WTC11 (cell line): ENCODE measurements at regions not wholly inside any gene's neighbourhood (a gene's known extent, or its start where the extent isn't known, plus 50 kb on each side); places are given as distances from the start of the nearest gene placed in this dataset.

ENCODE experiments used
- ATAC-seq: fragments of 200-7000 bp; cut with Tn5 transposase; 2 replicates; pipeline ENCODE4 v1.10.0; 2021; ENCODE audit warnings: mild to moderate bottlenecking, moderate library complexity
- CTCF ChIA-PET: fragments of 300-600 bp; sonication (Branson Sonifier 250); formaldehyde crosslinking; loops from one replicate; lab custom pipeline; 2021; ENCODE audit warnings: antibody characterized with exemption; lab: Charles Lee
- POLR2A ChIA-PET: fragments of 350-600 bp; sonication (Branson Sonifier 250); formaldehyde crosslinking; loops from one replicate; lab custom pipeline; 2021; ENCODE audit warnings: antibody characterized with exemption; lab: Charles Lee
- DNase-seq: peaks from one replicate; pipeline ENCODE4 v3.0.0; 2021; ENCODE audit warnings: low spot score
- H3K27ac Mint-ChIP-seq: 2 replicates; pipeline ENCODE4 v1.8.0; 2021; ENCODE audit warnings: mixed read lengths
- H3K27me3 Mint-ChIP-seq: 2 replicates; pipeline ENCODE4 v1.8.0; 2021; ENCODE audit warnings: low read depth, mild to moderate bottlenecking, moderate library complexity, mixed read lengths
- H3K36me3 Mint-ChIP-seq: 2 replicates; pipeline ENCODE4 v1.8.0; 2021; ENCODE audit warnings: mixed read lengths
- H3K4me1 Mint-ChIP-seq: 2 replicates; pipeline ENCODE4 v1.8.0; 2022; ENCODE audit warnings: mixed read lengths
- H3K4me3 Mint-ChIP-seq: 2 replicates; pipeline ENCODE4 v1.8.0; 2021; ENCODE audit warnings: mild to moderate bottlenecking, moderate library complexity, mixed read lengths
- H3K9me3 Mint-ChIP-seq: 2 replicates; pipeline ENCODE4 v1.8.0; 2021; ENCODE audit warnings: mixed read lengths
- ATF2 ChIP-seq: sonication (generic); formaldehyde crosslinking; IDR thresholded peaks from 2 replicates; pipeline ENCODE4 v1.8.1; 2022; ENCODE audit warnings: low read depth, missing genetic modification reagents, borderline replicate concordance
- CDX4 ChIP-seq: fragments of 250-450 bp; sonication (Bioruptor Pico); IDR thresholded peaks from 2 replicates; pipeline ENCODE4 v1.9.0; 2021; ENCODE audit warnings: moderate library complexity, mild to moderate bottlenecking, inconsistent platforms, borderline replicate concordance
- EMX1 ChIP-seq: fragments of 250-450 bp; sonication (Bioruptor Pico); IDR thresholded peaks from 2 replicates; pipeline ENCODE4 v1.8.0; 2021; ENCODE audit warnings: mild to moderate bottlenecking
- FOXJ3 ChIP-seq: sonication (generic); formaldehyde crosslinking; IDR thresholded peaks from 2 replicates; pipeline ENCODE4 v1.9.0; 2021; ENCODE audit warnings: missing genetic modification reagents, mild to moderate bottlenecking, borderline replicate concordance
- FOXK1 ChIP-seq: sonication (generic); formaldehyde crosslinking; IDR thresholded peaks from 2 replicates; pipeline ENCODE4 v1.8.0; 2022; ENCODE audit warnings: mild to moderate bottlenecking, moderate library complexity, missing genetic modification reagents
- PREB ChIP-seq: sonication (generic); formaldehyde crosslinking; IDR thresholded peaks from 2 replicates; pipeline ENCODE4 v1.8.1; 2022; ENCODE audit warnings: mild to moderate bottlenecking, missing genetic modification reagents, moderate library complexity, borderline replicate concordance
- SOX15 ChIP-seq: fragments of 250-450 bp; sonication (Bioruptor Pico); IDR thresholded peaks from 2 replicates; pipeline ENCODE4 v1.9.0; 2021; ENCODE audit warnings: mild to moderate bottlenecking
- TCF7 ChIP-seq: sonication (generic); formaldehyde crosslinking; IDR thresholded peaks from 2 replicates; pipeline ENCODE4 v1.8.0; 2022; ENCODE audit warnings: mild to moderate bottlenecking, low read depth, missing genetic modification reagents, moderate library complexity
- TEAD4 ChIP-seq: sonication (generic); formaldehyde crosslinking; IDR thresholded peaks from 2 replicates; pipeline ENCODE4 v1.8.0; 2022; ENCODE audit warnings: mild to moderate bottlenecking, missing genetic modification reagents
- ZBTB21 ChIP-seq: sonication (generic); formaldehyde crosslinking; IDR thresholded peaks from 2 replicates; pipeline ENCODE4 v1.8.1; 2023; ENCODE audit warnings: mild to moderate bottlenecking, missing genetic modification reagents, borderline replicate concordance
- ZNF317 ChIP-seq: sonication (generic); formaldehyde crosslinking; IDR thresholded peaks from 2 replicates; pipeline ENCODE4 v1.8.1; 2023; ENCODE audit warnings: low read depth, mild to moderate bottlenecking, moderate library complexity, missing genetic modification reagents, borderline replicate concordance
- ZNF425 ChIP-seq: fragments of 250-450 bp; sonication (Bioruptor Pico); conservative IDR thresholded peaks from 2 replicates; pipeline ENCODE4 v1.9.0; 2021; ENCODE audit warnings: mild to moderate bottlenecking
- TF ChIP-seq, protein P1 (sequence below): sonication (generic); formaldehyde crosslinking; conservative IDR thresholded peaks from 2 replicates; pipeline ENCODE4 v1.8.1; 2023; ENCODE audit warnings: mild to moderate bottlenecking, low read depth, missing genetic modification reagents, moderate library complexity
- TF ChIP-seq, protein P2 (sequence below): sonication (generic); formaldehyde crosslinking; IDR thresholded peaks from 2 replicates; pipeline ENCODE4 v1.8.0; 2022; ENCODE audit warnings: missing genetic modification reagents
- TF ChIP-seq, protein P3 (sequence below): sonication (generic); formaldehyde crosslinking; IDR thresholded peaks from 2 replicates; pipeline ENCODE4 v1.8.1; 2022; ENCODE audit warnings: mild to moderate bottlenecking, moderate library complexity, missing genetic modification reagents

DNA sequence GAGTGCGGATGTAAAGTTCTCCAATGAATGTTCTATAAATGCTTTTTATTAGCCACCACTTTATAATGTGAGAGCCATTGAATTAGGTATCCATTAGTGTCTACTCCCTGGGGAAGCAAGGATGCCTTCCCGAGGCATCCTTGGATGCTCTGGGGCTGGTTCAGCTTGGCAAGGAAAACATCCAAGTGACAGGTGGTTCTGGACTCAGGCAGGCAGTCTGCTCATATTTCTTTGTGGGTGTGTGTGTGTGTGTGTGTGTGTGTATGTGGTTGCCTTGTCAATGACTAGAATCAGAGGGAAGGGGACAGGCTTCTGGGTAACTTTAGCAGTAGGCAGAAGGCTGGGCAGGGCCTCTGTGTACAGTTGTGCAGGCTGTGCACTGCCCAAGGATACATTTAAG lies 149.2 kb downstream of the TSN start (continued):
- TF ChIP-seq ZNF425 (no peak), FOXK1 (CRISPR knock-in tag) (no peak), EMX1 (CRISPR knock-in tag) (no peak)

- Mint-ChIP-seq H3K9me3 (no peaks in the 10 kb centered on the region), H3K4me1 (no peaks in the 10 kb centered on the region), H3K27ac (no peak overlapping the region), H3K4me3 (no peak overlapping the region), H3K27me3 (peaks cover 3% of the 10 kb centered on the region; the same call in 1 of the 2 replicates), H3K36me3 (no peaks in the 10 kb centered on the region)
- ChIA-PET POLR2A (no interaction called here), CTCF (no interaction called here)
- TF ChIP-seq, protein P1, sequence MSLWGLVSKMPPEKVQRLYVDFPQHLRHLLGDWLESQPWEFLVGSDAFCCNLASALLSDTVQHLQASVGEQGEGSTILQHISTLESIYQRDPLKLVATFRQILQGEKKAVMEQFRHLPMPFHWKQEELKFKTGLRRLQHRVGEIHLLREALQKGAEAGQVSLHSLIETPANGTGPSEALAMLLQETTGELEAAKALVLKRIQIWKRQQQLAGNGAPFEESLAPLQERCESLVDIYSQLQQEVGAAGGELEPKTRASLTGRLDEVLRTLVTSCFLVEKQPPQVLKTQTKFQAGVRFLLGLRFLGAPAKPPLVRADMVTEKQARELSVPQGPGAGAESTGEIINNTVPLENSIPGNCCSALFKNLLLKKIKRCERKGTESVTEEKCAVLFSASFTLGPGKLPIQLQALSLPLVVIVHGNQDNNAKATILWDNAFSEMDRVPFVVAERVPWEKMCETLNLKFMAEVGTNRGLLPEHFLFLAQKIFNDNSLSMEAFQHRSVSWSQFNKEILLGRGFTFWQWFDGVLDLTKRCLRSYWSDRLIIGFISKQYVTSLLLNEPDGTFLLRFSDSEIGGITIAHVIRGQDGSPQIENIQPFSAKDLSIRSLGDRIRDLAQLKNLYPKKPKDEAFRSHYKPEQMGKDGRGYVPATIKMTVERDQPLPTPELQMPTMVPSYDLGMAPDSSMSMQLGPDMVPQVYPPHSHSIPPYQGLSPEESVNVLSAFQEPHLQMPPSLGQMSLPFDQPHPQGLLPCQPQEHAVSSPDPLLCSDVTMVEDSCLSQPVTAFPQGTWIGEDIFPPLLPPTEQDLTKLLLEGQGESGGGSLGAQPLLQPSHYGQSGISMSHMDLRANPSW (CRISPR knock-in tag) = no peak
- no peak for TF ChIP-seq TEAD4 (CRISPR knock-in tag)
- no peak for TF ChIP-seq CDX4 (CRISPR knock-in tag)
- TF ChIP-seq ZNF317 (CRISPR knock-in tag) = no peak
- no peak for TF ChIP-seq FOXJ3
- no peak for TF ChIP-seq TCF7 (CRISPR knock-in tag)
- TF ChIP-seq, protein P2, sequence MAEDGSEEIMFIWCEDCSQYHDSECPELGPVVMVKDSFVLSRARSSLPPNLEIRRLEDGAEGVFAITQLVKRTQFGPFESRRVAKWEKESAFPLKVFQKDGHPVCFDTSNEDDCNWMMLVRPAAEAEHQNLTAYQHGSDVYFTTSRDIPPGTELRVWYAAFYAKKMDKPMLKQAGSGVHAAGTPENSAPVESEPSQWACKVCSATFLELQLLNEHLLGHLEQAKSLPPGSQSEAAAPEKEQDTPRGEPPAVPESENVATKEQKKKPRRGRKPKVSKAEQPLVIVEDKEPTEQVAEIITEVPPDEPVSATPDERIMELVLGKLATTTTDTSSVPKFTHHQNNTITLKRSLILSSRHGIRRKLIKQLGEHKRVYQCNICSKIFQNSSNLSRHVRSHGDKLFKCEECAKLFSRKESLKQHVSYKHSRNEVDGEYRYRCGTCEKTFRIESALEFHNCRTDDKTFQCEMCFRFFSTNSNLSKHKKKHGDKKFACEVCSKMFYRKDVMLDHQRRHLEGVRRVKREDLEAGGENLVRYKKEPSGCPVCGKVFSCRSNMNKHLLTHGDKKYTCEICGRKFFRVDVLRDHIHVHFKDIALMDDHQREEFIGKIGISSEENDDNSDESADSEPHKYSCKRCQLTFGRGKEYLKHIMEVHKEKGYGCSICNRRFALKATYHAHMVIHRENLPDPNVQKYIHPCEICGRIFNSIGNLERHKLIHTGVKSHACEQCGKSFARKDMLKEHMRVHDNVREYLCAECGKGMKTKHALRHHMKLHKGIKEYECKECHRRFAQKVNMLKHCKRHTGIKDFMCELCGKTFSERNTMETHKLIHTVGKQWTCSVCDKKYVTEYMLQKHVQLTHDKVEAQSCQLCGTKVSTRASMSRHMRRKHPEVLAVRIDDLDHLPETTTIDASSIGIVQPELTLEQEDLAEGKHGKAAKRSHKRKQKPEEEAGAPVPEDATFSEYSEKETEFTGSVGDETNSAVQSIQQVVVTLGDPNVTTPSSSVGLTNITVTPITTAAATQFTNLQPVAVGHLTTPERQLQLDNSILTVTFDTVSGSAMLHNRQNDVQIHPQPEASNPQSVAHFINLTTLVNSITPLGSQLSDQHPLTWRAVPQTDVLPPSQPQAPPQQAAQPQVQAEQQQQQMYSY = no peak
- no peak for TF ChIP-seq ATF2
- no peak for TF ChIP-seq PREB
- TF ChIP-seq SOX15 (CRISPR knock-in tag) = no peak
- TF ChIP-seq, protein P3, sequence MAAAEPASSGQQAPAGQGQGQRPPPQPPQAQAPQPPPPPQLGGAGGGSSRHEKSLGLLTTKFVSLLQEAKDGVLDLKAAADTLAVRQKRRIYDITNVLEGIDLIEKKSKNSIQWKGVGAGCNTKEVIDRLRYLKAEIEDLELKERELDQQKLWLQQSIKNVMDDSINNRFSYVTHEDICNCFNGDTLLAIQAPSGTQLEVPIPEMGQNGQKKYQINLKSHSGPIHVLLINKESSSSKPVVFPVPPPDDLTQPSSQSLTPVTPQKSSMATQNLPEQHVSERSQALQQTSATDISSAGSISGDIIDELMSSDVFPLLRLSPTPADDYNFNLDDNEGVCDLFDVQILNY (CRISPR knock-in tag) = no peak
- no peak for TF ChIP-seq ZBTB21 (CRISPR knock-in tag)
- DNase-seq (no peak), ATAC-seq (no peak)
These were observed 149.8 kb downstream of the TSN start for GRCh38 chr2:121905201-121905600.
